Fibroblast of skin of right quadriceps (primary cell): ENCODE measurements at regions not wholly inside any gene's neighbourhood (a gene's known extent, or its start where the extent isn't known, plus 50 kb on each side); places are given as distances from the start of the nearest gene placed in this dataset.

Source experiments
- DNase-seq: peaks from one replicate; pipeline ENCODE4 v3.0.0-alpha.2; 2013

- no peak for DNase-seq
These were observed 51.2 kb upstream of the ABCC4 start for GRCh38 chr13:95352486-95352885.

GRCh38 chr13:95354156-95354555, 52.9 kb upstream of the ABCC4 start:
- DNase-seq = no peak

GRCh38 chr13:95354680-95355487, 53.6 kb upstream of the ABCC4 start:
- DNase-seq = no peak

DNA sequence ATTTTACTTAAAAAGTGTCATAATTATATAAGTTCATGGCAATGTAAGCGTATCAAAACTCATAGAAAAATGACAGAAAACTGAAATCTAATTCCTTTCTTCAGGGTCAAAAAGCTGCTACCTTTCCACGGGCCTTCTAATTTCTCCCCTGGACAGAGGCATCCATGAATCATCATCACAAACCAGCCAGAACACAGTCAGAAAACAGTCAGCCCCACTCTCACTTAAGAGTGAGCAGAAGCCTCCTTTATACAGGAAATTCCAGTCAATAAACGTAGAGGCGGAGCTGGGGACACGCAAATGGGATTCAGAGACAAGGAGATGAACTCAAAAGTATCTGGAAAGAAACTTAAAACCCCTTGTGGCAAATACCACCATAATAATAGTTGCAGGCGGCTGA, 54.2 kb upstream of the ABCC4 start:
- peak; percentile 71 for DNase-seq

- no peak for DNase-seq
These were observed 55.7 kb upstream of the ABCC4 start for GRCh38 chr13:95356916-95357315.

- DNase-seq = no peak
These were observed 56.6 kb upstream of the ABCC4 start for GRCh38 chr13:95357875-95358274.

GRCh38 chr13:95360052-95360451, 58.8 kb upstream of the ABCC4 start:
- no peak for DNase-seq

DNA sequence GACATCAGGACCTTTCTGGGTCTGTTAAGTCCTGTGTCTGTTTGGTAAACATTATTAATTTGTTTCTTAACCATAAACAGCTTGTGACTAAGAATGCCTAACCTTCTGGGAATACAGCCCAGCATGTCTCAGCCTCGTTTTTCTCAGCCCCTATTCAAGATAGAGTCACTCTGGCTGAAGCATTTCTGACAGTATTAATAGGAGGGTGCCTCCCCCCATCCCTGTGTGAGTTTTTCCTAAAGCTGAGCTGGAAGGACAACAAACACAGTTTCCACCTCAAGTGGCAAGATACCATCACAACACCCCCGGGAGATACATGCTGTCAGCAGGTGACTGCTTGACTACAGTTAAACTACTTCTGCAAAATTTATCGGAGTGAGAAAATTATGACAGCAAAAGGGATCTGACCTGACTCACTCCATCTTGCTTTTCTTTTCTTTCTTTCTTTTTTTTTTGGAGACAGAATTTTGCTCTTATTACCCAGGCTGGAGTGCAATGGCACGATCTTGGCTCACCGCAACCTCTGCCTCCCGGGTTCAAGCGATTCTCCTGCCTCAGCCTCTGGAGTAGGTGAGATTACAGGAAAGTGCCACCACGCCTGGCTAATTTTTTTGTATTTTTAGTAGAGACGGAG, 59.3 kb upstream of the ABCC4 start:
- DNase-seq = no peak

DNA sequence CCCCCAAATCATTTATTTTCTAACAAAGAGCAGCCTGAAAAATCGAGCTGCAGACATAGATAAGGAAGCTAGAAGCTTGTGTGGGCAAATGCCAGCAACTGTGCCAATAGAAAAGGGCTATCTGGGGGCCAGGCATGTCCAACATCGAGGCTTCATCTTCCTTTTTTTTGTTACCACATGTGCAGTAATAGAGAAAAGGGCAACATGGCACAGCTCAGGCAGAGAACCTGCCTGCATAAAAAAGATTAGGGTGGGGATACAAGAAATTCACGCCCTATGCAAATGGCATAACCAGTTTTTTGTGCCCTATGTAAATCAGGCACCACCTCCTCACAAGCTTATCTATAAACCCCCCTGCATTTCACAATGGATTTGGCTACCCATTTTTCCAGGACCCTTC, 60.4 kb upstream of the ABCC4 start:
- no peak for DNase-seq

- DNase-seq = no peak
These were observed 61.4 kb upstream of the ABCC4 start for GRCh38 chr13:95362666-95363065.

GRCh38 chr13:95367309-95367843, 66.1 kb upstream of the ABCC4 start:
- DNase-seq = no peak

DNA sequence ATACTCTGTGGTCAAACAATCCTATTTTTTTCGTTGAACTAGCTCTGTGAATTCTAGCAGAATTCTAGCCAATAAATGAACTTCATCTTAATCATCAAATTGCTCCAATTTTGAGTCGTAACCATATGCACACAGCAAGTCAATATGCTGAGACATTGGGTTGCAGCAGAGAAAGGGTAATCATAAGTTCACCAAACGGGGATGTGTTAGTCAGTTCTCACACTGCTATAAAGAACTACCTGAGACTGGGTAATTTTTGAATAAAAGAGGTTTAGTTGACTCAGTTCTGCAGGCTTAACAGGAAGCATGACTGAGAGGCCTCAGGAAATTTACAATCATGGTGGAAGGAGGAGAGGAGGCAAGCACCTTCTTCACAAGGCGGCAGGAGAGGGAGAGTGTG, 67.7 kb upstream of the ABCC4 start:
- DNase-seq = no peak

DNA sequence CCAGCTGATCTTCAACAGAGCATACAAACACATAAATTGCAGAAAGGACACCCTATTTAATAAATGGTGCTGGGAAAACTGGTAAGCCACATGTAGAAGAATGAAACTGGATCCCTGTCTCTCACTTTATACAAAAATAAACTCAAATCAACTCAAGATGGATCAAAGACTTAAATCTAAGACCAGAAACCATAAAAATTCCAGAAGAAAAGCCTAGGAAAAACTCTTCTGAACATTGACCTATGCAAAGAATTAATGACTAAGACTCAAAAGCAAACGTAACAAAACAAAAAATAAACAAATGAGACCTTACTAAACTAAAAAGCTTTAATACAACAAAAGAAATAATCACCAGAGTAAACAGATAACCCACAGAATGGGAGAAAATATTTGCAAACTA, 74.5 kb upstream of the ABCC4 start:
- no peak for DNase-seq

GRCh38 chr13:95378603-95379002, 77.4 kb upstream of the ABCC4 start:
- no peak for DNase-seq

DNA sequence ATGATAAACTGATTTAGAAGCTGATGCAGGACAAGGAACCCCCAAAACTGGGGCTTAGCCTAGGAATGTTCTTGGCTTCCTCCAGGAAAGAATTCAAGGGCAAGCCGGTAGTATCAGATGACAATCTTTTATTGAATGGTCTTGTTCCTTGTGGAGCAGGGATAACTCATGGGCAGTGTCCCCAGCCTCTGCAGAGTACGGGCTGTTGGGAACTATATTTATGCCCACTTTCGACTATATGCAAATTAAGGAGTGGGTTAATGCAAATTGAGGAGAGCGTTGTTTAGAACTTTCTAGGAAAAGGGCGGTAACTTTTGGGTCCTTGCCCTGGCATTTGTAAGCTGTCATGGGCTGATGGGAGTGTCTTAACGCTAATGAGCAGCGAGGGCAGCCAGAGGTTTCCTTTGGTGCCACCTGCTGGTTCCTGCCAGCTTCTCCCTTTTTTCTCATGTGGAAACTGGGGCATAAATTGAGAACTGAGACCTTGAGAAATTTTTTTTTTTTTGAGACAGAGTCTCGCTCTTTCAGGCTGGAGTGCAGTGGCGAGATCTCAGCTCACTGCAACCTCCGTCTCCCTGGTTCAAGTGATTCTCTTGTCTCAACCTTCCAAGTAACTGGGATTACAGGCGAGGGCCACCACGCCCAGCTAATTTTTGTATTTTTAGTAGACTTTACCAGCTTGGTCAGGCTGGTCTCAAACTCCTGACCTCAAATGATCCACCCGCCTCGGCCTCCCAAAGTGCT, 79.4 kb upstream of the ABCC4 start:
- DNase-seq = peak; percentile 81

DNA sequence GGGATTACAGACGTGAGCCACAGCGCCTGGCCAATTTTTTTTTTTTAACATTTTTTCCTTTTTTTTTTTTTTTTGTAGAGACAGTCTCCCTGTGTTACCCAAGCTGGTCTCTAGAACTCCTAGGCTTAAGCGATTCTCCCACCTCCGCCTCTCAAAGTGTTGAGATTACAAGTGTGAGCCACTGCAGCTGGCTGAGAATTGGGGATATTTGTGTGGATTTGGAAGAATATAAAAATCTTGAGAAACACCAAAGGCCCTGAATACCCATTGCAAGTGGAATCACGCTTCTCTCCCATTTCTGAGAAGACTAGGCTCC, 79.9 kb upstream of the ABCC4 start:
- no peak for DNase-seq

DNA sequence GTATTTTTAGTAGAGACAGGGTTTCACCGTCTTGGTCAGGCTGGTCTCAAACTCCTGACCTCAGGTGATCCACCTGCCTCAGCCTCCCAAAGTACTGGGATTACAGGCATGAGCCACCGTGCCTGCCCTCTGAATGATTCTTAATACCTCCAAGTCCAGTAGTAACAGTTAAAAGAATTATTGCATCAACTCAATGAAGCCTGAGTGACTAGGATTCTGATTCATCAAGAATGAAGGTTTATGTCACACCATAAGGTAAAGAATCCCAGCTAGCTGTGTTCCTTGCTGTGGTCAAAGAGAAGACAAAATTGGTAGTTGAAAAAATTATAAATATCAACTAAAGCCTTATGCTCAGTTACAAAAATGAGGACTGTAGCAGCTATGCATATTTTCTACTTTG, 81.2 kb upstream of the ABCC4 start:
- DNase-seq = no peak

- DNase-seq = no peak
These were observed 81.7 kb upstream of the ABCC4 start for GRCh38 chr13:95382916-95383315.

DNA sequence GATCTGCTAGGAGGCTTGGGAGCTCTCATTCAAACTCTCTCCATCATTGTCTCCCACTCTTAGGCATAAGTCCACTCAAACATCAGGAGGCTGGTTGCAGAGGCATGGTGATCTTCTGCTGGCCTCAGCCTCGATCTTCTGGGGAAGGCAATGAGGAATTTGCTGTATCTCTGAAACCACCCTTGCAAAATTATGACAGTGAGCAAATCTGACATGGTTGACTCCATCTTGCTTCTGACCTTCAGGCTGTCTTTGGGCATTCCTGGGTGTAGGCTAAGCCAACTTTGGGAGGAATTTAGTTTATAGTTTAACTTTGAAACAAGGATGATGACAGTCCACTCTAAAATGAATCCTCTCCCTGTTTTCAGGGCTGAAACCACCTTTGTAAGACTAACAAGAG, 84.1 kb upstream of the ABCC4 start:
- DNase-seq = no peak

DNA sequence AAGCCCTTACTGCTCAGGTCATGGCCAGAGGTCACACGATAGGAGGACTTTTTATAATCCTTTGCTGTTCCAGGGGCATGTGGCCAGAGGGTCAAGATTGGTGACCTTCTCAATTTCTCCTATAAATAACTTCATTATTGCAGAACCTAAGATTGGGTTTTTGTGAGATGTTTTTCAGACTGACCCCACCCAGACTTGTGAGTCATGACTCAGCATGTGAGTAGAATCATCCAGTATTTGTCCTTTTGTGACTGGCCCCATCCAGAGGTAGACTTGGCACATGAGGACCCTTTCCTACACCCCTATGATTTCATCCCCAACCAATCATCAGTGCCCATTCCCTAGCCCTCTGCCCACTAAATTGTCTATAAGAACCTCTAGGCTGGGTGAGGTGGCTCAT, 84.5 kb upstream of the ABCC4 start:
- DNase-seq = no peak

DNA sequence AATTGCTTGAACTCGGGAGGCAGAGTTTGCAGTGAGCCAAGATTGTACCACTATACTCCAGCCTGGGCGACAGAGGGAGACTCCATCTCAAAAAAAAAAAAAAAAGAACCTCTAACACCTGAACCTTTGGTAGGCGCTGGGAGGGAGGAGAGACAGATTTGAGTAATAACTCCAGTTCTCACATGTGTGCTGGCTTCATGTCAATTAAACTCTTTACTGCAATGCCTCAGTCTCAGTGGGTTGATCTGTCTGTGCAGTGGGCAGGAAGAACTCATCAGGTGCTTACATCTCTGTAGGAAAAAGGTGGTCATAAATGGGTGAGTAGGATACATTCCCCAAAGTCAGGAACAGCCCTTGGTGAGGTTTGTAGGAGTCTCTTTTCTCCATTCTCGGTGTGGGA, 85.1 kb upstream of the ABCC4 start:
- DNase-seq = no peak

GRCh38 chr13:95387733-95388207, 86.5 kb upstream of the ABCC4 start:
- no peak for DNase-seq

GRCh38 chr13:95388420-95389079, 87.3 kb upstream of the ABCC4 start:
- DNase-seq = no peak
